22Rv1 (cell line): ENCODE measurements at regions not wholly inside any gene's neighbourhood (a gene's known extent, or its start where the extent isn't known, plus 50 kb on each side); places are given as distances from the start of the nearest gene placed in this dataset.

Experiments
- CTCF ChIP-seq: fragments of 450-650 bp; IDR thresholded peaks from 2 replicates; pipeline ENCODE4 v1.5.1; 2017; ENCODE audit warnings: mild to moderate bottlenecking
- ZFX ChIP-seq: fragments of 450-650 bp; IDR thresholded peaks from 2 replicates; pipeline ENCODE4 v1.6.1; 2017; ENCODE audit warnings: antibody characterized with exemption, borderline replicate concordance

DNA sequence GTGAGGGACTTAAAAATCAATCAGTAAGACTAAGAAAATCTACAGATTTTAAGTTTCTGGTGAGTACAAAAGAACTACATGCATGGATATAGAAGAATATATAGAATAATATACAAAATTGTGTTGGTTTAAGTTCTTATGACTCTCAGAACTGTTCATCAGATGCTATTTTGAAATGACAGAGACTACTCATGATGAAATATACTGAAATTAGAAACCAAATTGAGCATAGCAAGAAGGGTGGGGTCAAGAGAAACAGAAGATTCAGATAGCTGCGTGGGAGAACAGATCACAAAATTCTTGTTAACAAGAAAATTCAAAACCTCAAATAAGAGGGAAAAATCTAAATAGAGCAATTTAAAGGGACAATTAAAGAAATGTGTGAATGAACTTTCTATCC lies 2125.3 kb upstream of the RAG2 start:
- TF ChIP-seq CTCF, result no peak
- no peak for TF ChIP-seq ZFX
